ENCODE measurements at regions not wholly inside any gene's neighbourhood (a gene's known extent, or its start where the extent isn't known, plus 50 kb on each side); places are given as distances from the start of the nearest gene placed in this dataset.

DNA sequence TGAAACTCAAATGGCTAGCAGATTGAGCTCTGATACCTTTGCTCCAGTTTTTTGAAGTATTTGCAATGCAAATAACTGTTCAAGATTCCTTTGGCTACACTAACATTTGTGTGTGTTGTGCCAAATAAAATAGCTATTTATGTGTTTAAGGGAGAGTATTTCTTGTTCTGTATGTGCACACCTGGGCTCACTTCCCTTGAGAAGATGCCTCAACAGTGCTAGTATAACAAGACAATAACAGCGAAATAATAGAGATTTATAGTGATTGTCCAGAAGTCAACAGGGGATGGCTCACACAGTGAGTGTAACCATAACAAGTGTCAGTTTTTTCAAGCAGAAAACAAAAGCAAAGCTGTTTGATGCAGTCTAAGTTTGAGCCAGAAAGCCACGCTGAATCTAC lies 460.5 kb downstream of the CENPC start:
- ATAC-seq (ENCODE audit: poor library complexity), result no peak
- intact Hi-C loops (cut with DNase I), result no loop called here
- DNase-seq, result no peak

DNA sequence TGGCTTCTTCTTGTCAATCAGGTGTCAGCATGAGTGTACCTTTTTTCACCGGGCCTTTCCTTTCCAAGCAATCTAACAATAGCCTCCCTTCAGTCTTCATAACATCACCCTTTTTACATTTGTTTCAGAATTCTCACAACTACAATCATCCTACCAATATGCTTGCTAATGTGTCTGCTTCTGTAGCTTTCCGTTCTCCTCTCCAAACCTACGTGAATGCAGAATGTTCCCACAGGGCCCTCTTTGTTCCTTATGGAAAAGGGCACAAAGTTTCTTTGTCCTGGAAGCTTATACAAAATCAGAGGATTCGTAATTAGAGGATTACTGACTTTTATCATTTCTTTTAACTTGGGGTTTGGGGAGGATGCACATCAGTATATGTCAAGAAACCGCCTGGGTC lies 461.8 kb downstream of the CENPC start:
- intact Hi-C loops (cut with DNase I), result no loop called here
- DNase-seq (no peak), ATAC-seq (ENCODE audit: poor library complexity) (no peak)

DNA sequence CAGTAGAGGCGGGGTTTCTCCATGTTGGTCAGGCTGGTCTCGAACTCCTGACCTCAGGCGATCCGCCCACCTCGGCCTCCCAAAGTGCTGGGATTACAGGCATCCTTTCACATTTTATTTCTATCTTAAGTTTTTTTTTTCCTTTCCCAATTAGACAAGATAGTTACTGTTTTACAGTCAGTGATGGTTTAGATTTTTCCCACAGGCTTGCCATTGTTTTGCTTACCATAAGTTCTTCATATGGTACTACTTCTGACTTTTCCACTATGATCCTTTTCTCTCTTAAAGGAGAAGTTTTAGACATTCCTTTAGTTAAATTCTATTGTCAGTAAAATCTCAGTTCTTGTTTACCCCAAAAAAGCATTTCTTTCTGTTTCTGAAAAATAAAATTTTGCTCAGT lies 462.6 kb downstream of the CENPC start:
- ATAC-seq (ENCODE audit: poor library complexity), result no peak
- DNase-seq, result no peak
- intact Hi-C loops (cut with DNase I), result no loop called here

DNA sequence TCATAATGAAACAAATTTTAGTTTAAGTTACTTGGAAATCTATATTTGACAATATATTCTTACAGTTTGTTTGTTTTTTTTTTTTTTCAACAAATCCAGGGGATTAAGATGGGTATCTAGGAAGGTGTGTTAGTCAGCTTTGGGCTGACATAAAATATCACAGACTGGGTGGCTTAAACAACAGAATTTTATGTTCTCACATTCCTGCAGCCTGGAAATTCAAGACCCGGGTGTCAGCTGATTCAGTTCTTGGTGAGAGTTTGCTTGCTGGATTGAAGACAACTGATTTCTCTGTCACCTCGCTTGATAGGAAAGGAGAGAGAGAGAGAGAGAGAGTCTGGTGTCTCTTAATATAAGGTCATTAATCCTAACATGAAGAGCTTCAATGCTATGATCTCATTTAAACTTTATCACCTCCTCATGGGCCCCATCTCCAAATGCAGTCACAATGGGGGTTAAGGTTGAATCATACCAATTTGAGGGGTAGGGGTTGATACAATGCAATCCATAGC lies 465.2 kb downstream of the CENPC start:
- DNase-seq (no peak), ATAC-seq (ENCODE audit: poor library complexity) (no peak)
- intact Hi-C loops (cut with DNase I), result no loop called here

DNA sequence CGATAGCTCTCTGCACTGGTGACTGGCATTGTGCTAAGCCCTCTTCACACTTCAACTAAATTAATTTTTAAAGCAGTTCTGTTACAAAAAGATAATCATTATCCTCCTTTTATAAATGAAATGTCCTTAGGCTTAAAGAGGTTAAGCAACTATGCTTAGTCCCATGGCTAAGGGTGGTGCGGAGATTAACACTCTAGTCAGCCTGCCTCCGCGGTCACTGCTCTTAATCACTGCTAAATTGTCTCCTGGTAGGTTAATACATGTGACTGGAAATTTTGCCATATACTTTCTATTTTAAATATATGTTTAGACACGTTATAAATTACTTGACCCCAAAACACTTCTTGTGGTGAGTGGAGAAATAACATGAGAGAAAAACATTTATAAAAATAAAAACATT lies 473.7 kb downstream of the CENPC start:
- DNase-seq (no peak), ATAC-seq (ENCODE audit: poor library complexity) (no peak)
- intact Hi-C loops (cut with DNase I), result no loop called here

DNA sequence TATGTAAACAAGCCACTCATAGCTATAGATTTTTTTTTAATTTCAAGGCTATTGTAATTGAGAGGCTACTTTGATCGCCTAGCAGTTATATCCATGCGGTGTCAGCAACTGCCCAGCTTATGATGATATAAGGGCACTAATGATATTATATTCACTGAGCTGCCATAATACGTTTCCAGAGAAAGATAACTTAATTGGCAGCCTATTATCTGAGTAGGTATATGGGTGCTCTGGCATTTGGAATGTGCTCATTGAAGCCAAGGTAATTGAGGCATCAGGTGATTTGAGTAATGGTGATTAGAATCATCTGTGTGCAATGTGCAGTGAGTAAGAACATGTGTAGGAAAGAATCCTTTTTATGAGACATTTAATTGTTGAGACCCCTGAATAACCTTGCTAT lies 490.0 kb downstream of the CENPC start:
- intact Hi-C loops (cut with DNase I), result no loop called here
- no peak for DNase-seq
- no peak for ATAC-seq (ENCODE audit: poor library complexity)

DNA sequence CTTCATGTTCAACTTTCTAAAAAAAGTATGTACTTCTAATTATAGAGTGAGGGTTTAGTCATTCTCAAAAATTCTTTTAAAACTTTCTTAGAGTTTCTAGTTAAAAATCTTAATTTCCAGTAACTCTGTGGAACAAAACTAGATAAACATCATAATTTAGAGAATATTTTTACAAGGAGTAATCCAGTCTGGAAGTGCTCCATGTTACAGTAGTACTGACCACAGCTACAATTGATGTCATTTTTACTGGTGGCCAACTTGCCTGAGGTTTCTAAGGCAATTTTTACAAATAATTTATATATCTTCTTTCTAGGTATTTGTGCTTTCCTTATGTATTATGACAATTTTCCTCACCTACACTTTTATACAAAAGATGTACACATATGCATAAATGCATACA lies 490.4 kb downstream of the CENPC start:
- intact Hi-C loops (cut with DNase I), result no loop called here
- DNase-seq, result no peak
- no peak for ATAC-seq (ENCODE audit: poor library complexity)

DNA sequence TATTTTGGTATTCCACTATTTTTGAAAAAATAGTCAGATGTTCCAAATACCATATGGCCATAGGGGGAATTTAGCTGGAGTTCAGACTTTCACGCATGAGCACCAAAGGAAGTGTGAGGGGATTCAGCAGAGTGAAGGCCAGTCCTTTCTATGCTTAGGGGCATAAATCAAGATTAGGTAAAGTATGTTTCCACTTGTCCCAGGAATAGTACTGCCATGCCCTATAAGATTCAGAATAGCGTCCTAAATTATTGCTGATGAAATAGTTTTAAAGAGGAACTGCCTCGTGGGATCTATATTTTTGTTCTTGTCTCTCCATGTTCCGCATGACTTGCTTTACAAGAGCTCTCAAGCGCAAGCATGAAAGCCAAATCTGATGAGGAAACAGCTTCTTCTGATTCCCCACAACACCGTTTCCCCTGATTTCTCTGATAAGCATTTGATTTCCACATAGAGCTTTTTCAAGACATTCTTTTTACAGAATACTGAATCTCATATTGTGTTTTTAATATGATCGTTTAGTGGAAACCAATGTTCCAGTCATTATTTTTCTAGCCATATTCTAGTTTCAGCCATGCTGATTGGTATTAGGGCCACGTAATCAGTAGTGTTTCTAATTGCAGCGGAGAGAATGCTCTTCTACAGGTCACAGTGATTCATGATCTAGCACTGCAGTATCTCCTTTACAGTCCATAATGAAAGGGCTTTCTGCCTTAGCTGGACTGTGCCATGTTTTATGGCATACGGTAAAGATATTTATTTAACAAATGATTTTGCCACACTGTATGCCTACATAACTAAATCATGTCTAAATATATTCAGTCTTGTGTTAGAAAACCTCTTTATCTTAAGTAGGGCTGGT lies 492.3 kb downstream of the CENPC start:
- DNase-seq (no peak), ATAC-seq (ENCODE audit: poor library complexity) (no peak)
- intact Hi-C loops (cut with DNase I), result no loop called here

DNA sequence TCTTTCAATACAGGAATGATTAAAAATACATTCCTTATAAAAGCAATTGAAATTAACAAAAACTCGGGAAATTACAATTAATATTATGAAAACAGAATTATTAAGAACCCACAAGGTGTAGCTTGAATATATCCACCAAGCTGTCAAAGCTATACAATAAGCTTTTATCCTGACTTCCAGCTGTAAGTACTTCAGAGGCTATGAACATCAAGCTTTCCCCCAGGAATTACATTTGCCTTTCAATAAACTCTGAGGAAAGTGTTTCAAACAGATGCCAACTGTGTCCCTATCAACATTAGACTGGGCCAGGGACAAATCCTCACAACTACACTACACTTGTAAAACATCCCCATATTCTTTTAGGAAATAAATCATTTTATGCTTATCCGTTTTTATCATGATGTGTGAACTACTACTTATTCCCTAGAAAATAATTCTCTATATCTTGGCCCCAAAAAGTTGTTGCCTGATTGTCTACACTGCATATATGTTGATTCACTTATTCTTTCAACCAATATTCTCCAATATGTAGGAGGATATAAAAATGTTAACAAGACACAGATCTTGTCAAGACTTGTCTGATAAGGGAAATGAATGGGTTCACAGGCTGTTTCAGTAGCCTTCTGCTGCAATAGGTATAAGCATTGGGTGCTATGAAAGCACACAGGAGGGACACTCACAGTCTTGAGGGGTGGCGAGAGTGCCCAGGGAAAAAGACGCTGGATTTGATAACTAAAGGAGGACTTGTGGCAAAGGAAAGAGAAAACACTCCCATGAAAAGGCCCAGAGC lies 494.1 kb downstream of the CENPC start:
- intact Hi-C loops (cut with DNase I), result no loop called here
- ATAC-seq (ENCODE audit: poor library complexity) (no peak), DNase-seq (no peak)

DNA sequence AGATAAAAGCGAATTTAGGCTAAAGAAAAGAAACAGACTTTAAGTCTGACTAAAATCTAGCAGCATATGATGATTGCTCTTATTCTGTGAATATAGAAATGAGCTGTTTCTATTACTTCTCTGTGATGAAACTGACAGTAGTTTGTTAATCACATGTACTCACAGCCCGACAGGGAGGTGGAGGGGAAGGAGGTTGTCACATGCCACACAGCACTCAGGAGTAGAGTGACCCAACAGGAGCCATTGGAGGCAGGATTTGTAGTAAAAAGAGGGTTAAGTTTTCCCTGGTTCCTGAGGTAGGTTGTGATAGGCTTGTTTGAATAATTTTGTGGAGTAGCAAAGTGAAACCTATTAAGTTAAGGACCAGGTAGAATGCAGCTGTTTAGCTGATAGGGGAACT lies 495.9 kb downstream of the CENPC start:
- intact Hi-C loops (cut with DNase I), result no loop called here
- ATAC-seq (ENCODE audit: poor library complexity) (no peak), DNase-seq (no peak)

DNA sequence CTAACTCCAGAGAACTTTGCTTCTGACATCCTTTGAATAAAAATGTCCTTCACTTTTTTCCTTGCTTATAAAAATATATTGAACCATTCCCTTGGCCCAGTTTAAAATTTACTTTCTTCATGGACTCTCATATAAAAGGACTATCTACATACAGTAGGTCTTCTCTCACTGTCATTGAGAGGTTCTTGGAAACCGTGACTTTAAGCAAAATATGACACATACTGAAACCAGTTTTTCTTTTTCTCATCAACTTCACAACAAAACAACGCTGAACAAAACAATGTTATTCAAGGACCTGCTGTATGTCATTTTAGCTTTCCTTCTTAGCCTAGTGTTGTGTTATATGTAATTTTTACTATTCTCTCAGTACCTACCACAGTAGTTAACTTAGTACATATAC lies 496.8 kb downstream of the CENPC start:
- DNase-seq, result no peak
- ATAC-seq (ENCODE audit: poor library complexity), result no peak
- intact Hi-C loops (cut with DNase I), result no loop called here

DNA sequence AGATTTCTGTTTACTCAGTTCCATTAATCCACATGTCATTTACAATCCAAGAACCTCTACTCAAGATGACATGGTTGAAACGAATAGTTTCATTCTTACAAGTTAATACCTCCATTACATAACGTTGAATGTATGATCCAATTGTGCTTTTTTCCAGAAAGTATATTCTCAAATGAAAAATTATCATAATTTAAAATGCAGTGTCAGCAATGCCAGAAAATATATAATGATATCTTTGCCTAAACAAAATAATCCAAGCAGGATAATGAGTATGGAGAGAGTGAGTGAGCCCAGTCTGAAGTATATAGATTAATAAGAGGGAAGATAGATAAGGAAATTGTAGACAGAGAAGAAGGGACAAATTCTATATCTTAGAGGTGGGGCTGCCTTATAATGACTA lies 505.0 kb downstream of the CENPC start:
- ATAC-seq (ENCODE audit: poor library complexity) (no peak), DNase-seq (no peak)
- intact Hi-C loops (cut with DNase I), result no loop called here

DNA sequence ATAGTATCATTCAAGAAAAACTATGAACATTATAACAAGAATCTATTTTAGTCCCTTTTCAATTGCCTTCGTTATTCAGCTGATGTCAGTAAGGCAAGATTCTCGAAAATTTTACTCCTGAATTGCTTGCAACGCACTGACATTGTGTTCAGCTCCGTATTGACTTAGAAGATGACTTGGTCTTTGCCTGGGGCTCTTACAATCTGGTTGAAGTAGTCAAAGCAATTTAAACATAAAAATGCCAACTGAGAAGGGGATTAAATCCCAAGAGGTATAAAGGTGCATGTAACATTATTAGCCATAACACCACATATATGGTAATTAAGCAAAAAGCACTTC lies 507.1 kb downstream of the CENPC start:
- no peak for DNase-seq
- ATAC-seq (ENCODE audit: poor library complexity), result no peak
- intact Hi-C loops (cut with DNase I), result no loop called here

DNA sequence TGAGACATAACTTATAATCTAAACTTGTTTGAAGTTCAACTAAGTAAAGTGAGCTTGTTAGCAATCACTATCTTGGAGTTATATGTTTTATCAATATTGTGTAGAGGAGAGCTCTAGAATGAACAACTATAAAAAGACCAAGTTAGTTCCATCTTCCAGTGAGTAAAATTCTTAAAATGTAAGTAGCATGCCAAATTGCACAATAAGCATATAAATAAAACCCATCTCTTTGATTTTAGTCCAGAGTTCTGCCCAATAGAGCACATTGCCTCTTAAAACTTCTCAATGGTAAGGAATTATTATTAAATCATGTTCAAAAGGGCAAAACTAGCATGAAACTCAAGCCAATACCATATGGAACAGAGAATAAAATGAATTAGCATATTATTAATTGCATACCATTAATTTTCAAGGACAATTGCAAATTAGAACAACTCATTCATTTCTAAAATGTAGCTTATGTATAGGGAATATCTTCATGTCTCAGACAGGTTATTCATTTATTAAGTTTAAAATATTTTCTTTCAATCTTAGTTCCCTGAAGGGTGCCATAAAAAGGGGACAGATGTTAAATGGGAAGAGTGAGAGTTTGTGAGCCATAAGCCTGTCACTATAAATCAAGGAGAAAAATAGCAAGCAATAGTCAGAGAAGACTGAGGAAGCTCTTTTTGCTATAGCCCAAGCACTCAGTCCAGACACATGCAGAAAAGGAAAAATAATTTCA lies 507.6 kb downstream of the CENPC start:
- intact Hi-C loops (cut with DNase I), result no loop called here
- DNase-seq, result no peak
- ATAC-seq (ENCODE audit: poor library complexity), result no peak

DNA sequence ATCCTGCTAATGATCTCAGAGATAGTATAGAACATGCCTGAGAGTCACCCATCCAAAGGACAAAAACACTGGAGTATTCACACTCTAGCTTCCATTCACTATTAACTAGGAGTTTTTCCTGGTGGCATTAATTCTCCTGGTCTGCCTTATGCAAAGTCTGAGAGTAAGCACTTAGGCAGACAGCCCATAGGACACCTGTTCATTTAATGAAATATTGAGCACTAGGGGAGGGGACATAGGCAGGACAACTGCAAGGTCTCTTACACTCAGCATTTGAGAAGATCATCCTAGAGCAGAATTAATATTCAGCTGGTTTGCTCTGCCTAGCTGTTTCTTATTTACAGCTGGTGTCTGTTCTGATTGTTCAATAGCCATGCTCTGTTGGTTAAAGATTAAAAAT lies 508.5 kb downstream of the CENPC start:
- intact Hi-C loops (cut with DNase I), result no loop called here
- ATAC-seq (ENCODE audit: poor library complexity), result no peak
- no peak for DNase-seq

DNA sequence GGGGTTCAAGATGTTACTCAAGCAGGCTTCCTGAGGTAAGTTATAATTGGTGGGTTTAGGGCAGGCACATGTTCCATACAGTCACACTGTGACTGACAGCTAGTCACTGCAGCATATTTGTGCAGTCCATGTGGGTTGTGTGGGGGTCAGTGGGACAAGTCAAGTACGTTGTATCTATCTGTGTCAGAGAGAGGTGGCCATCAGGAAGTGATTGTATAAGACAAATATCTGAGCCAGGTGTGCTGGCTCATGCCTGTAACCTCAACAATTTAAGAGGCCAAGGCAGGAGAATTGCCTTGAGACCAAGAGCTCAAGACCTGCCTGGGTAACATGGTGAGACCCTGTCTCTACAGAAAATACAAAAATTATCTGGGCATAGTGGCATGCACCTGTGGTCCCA lies 509.3 kb downstream of the CENPC start:
- ATAC-seq (ENCODE audit: poor library complexity), result no peak
- intact Hi-C loops (cut with DNase I), result no loop called here
- DNase-seq, result no peak

DNA sequence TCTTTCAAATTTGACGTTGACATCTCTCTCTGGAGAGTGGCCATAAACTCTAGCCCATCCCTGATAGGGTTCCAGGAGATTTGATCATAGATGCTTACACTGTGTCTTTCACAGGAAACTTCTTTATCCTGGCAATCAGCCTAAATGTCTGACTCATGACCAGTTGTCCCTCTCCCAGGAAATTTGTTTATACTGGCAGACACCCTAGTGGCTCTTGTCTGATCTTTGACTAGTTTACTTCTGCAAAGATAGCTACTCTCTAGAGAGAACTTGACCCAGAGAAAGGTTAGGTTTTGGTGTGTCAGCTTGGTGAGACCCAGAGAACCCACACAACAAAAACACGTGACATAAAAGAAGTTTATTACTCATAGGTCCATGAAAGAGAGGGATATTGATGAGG lies 509.8 kb downstream of the CENPC start:
- ATAC-seq (ENCODE audit: poor library complexity) (peak; percentile 31), DNase-seq (no peak)
- intact Hi-C loops (cut with DNase I), result no loop called here

DNA sequence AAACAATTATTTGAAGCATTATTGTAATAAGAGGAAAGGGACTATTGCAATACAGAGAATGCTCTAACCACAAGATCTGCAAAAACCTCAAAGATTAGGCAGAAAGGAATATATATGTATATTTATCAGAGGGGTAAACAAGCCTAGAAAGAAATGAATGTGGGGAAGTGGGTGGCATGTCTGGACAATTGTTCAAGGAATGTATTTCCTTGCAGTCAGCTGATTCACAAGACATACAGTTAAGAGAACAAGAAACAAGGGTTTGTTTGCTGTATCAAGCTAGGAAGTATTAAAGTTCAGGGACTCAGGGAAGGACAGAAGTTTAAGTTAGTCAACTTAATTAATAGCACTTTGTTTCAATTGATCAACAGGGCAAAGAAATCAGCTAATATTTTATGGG lies 514.7 kb downstream of the CENPC start:
- no peak for DNase-seq
- no peak for ATAC-seq (ENCODE audit: poor library complexity)
- intact Hi-C loops (cut with DNase I), result no loop called here

DNA sequence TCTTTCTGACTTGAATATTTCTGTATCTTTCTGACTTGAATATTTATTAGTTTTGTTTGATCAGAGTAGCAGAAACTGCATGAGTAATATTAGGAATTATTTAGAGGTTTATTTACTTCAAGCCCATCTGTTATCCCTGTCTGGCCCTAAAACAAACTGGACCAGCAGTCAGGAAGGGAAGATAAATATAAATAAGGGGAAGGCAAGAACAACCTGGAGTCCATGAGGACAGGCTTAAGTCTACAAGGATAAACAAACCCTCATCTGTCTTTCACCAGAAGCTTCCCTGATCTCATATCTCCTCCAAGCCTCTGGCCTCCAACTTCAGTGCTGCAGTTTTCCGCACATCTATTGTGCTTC lies 524.9 kb downstream of the CENPC start:
- ATAC-seq (ENCODE audit: poor library complexity) (no peak), DNase-seq (no peak)
- intact Hi-C loops (cut with DNase I), result no loop called here

Data from Right ventricle myocardium superior (tissue), 1 donor.